Fibroblast of villous mesenchyme (primary cell): ENCODE measurements at regions not wholly inside any gene's neighbourhood (a gene's known extent, or its start where the extent isn't known, plus 50 kb on each side); places are given as distances from the start of the nearest gene placed in this dataset.

Experiments
- DNase-seq: peaks from one replicate; pipeline ENCODE4 v3.0.0-alpha.2; 2010; ENCODE audit warnings: low read depth
- H3K4me3 ChIP-seq: 2 replicates; pipeline ENCODE4 v1.5.1; 2011; ENCODE audit warnings: low read depth, mild to moderate bottlenecking, low read length
- TF ChIP-seq, protein P1 (sequence below): IDR thresholded peaks from 2 replicates; pipeline ENCODE4 v1.5.1; 2012; ENCODE audit warnings: low read depth, mild to moderate bottlenecking, low read length; ENCODE audit not compliant: insufficient read depth

GRCh38 chr13:89832827-89833226 is 1514.7 kb upstream of the MIR17HG start:
- TF ChIP-seq, protein P1, sequence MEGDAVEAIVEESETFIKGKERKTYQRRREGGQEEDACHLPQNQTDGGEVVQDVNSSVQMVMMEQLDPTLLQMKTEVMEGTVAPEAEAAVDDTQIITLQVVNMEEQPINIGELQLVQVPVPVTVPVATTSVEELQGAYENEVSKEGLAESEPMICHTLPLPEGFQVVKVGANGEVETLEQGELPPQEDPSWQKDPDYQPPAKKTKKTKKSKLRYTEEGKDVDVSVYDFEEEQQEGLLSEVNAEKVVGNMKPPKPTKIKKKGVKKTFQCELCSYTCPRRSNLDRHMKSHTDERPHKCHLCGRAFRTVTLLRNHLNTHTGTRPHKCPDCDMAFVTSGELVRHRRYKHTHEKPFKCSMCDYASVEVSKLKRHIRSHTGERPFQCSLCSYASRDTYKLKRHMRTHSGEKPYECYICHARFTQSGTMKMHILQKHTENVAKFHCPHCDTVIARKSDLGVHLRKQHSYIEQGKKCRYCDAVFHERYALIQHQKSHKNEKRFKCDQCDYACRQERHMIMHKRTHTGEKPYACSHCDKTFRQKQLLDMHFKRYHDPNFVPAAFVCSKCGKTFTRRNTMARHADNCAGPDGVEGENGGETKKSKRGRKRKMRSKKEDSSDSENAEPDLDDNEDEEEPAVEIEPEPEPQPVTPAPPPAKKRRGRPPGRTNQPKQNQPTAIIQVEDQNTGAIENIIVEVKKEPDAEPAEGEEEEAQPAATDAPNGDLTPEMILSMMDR: no peak
- no peak for DNase-seq
- H3K4me3 ChIP-seq: no peak overlapping the region

- no peak overlapping the region for H3K4me3 ChIP-seq
- TF ChIP-seq, protein P1: no peak
- DNase-seq: no peak
These were observed 1503.9 kb upstream of the MIR17HG start for GRCh38 chr13:89843621-89844020.

GRCh38 chr13:89845874-89846273 is 1501.6 kb upstream of the MIR17HG start:
- H3K4me3 ChIP-seq: no peak overlapping the region
- no peak for DNase-seq
- TF ChIP-seq, protein P1: no peak

DNA sequence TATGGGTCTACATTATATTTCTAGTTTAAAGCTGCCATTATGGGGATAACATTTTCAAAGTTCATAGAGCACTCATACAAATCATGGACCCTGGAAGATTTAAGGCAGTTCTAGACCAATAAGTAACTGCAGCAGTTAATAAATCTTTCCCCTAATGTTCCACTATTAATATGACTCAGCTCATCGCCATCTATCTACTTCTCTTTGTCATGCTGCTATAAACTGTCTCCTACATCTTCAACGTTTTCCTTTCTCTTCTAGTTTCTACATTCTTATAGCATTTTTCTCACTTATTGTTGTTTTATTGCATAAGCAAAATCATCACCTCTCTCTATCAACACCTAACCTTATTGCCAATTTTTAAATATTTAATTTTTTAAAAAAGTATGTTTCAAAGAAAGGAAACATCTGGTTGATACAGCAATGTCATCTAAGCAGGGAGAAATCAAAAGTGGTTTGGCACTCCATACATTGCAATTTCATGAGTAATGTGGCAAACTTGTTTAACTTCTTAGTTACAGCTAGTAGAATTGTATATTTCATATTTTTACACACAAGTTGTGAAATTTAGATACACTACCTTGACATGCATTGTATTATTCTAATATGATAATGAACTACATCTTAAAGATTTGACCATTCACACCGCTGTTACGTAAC is 1500.4 kb upstream of the MIR17HG start:
- no peak for DNase-seq
- TF ChIP-seq, protein P1: no peak
- H3K4me3 ChIP-seq: no peak overlapping the region

- TF ChIP-seq, protein P1: no peak
- no peak overlapping the region for H3K4me3 ChIP-seq
- DNase-seq: no peak
These were observed 1494.9 kb upstream of the MIR17HG start for GRCh38 chr13:89852570-89852969.

DNA sequence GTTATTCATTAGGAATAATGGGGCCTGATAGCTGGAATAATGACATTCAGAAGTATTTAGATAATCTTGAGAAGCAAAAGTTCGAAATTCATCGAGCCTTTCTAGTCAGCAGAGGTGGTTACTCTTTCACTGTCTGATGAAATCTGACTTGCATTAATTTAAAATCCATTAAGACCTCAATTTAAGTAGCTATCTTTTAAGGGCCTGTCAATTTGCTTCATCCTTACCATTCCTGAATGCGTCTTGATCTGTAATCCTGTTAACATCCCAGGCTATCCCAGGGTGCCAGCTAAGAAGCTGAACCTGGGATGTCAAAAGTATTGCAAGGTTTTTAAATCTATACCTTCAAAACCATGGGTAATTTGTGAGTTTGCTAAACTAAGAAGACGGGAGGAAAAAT is 1491.0 kb upstream of the MIR17HG start:
- DNase-seq: no peak
- TF ChIP-seq, protein P1: no peak
- no peak overlapping the region for H3K4me3 ChIP-seq

DNA sequence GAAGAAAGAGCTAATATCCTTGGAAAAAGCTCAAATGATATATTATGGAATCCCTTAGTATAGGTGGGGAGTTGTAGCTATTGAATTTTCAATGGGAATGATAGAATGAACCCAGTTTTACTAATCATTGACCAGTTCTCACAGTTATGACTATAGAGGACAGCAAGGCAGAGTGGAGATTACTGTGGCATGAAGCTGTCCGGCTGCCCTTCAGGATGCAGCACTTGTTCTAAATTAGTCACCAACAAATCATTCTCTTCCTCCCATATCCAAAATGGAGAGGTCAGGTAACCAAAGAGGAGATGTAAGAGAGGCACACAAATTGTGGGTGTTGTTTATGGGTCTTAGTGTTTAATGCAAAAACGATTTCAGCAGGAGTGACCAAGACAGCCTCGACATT is 1490.0 kb upstream of the MIR17HG start:
- TF ChIP-seq, protein P1: no peak
- no peak overlapping the region for H3K4me3 ChIP-seq
- DNase-seq: no peak
